Mucosa of descending colon (tissue), 3 donors: ENCODE measurements at regions not wholly inside any gene's neighbourhood (a gene's known extent, or its start where the extent isn't known, plus 50 kb on each side); places are given as distances from the start of the nearest gene placed in this dataset.

Experiments used
- ATAC-seq: fragments of 200-7000 bp; cut with Tn5 transposase; one replicate; pipeline ENCODE4 v1.9.1; 2020; ENCODE audit warnings: mild to moderate bottlenecking, moderate library complexity
- DNase-seq, 3 donors: peaks; one replicate each; pipeline ENCODE4 v3.0.0-alpha.2; 2020
- H3K36me3 ChIP-seq: fragments of 200-600 bp; one replicate; pipeline ENCODE4 v1.8.0; 2021; ENCODE audit warnings: low read depth, mild to moderate bottlenecking
- H3K4me1 ChIP-seq: fragments of 200-600 bp; one replicate; pipeline ENCODE4 v1.8.0; 2021; ENCODE audit warnings: low read depth, mild to moderate bottlenecking
- H3K4me3 ChIP-seq: fragments of 200-600 bp; one replicate; pipeline ENCODE4 v1.8.0; 2021; ENCODE audit warnings: mild to moderate bottlenecking
- H3K9me3 ChIP-seq: fragments of 200-600 bp; one replicate; pipeline ENCODE4 v1.8.0; 2021; ENCODE audit warnings: mild to moderate bottlenecking
- CTCF ChIP-seq: fragments of 200-600 bp; IDR thresholded peaks from one replicate; pipeline ENCODE4 v1.8.0; 2022; ENCODE audit warnings: antibody characterized with exemption, mild to moderate bottlenecking
- intact Hi-C, 2 donors: fragments of 100-400 bp; cut with DNase I in 1 of 2; cut with micrococcal nuclease in 1 of 2; formaldehyde crosslinking; loops; one replicate each; pipeline versions ENCODE4 v1.11.0 to v1.11.1; 2022; cut with DNase I, micrococcal nuclease
- donor health status: DM: no; HTN: no; CAD: no; lungs with moderate emphysema.
- donor health status: DM: no; HTN: no; CAD: no.
- donor health status: DM: no; HTN: yes; CAD: no.

GRCh38 chr2:67848551-67849285 lies 214.1 kb downstream of the C1D start:
- ATAC-seq (no peak), DNase-seq (no peak)
- intact Hi-C loops, result loop anchor here in 1 of 2 donors (10.0 kb wide), 1 partner anchor 1424 kb away; no protein-coding TSS in a partner anchor
- no peaks in the 10 kb centered on the region for H3K36me3 ChIP-seq
- H3K9me3 ChIP-seq, result no peaks in the 10 kb centered on the region
- no peaks in the 10 kb centered on the region for H3K4me1 ChIP-seq
- no peak overlapping the region for H3K4me3 ChIP-seq
- TF ChIP-seq CTCF, result no peak

DNA sequence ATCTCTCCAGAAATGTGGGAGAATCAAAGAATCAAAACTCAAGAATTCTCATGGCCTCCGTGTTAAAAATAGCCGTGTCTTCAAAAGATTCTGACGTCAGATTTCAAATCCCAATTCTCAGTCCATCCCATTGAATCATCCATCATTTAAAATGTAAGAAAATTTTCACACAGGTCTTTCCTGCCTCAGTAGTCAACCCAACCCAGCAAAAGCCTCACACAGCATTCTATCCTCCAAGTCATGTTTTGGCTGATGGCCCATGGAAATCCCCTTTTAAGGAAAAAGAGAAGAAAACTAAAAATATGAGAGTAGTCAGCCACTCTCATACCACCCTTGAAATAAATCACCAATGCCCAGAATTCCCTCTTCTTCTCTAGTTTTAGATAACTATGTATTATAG lies 211.8 kb downstream of the C1D start:
- Histone ChIP-seq H3K4me1 (no peaks in the 10 kb centered on the region), H3K36me3 (no peaks in the 10 kb centered on the region), H3K9me3 (no peaks in the 10 kb centered on the region), H3K4me3 (no peak overlapping the region)
- intact Hi-C loops, result no loop called here
- TF ChIP-seq CTCF, result no peak
- DNase-seq, result no peak
- no peak for ATAC-seq

- no peaks in the 10 kb centered on the region for H3K9me3 ChIP-seq
- H3K4me1 ChIP-seq, result no peaks in the 10 kb centered on the region
- TF ChIP-seq CTCF, result no peak
- intact Hi-C loops, result no loop called here
- no peak overlapping the region for H3K4me3 ChIP-seq
- H3K36me3 ChIP-seq, result no peaks in the 10 kb centered on the region
- no peak for DNase-seq
- no peak for ATAC-seq
Measured at GRCh38 chr2:67851956-67852824, 210.6 kb downstream of the C1D start.

DNA sequence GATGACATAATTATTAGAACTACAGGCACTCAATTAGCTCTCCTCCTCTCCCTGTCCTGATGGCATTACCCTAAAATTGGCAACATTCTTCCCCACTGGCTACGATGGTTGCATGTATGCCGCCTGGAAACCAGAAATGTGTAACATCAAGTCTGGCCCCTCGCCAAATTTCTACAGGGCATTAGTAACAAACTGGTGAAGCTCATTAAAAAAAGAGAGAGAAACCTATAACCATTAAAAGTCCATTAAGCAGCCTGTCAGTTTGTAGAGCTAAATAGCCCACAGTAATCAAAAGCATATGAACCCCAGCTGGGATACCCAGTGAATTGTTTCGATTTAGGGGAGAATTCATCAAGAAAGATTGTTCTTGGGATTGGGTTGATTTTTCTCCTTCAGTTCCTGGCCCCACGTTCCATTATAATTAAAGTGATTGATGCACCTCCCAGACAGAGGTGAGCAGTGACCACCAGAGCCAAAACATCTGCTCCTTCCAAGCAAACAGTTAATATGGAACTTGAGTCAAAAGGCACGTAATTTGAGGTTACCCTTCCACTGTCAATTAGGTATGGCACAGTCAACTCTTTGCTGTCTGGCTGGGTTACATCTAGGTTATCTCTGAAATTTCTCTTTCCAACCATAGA lies 208.6 kb downstream of the C1D start:
- Histone ChIP-seq H3K9me3 (no peaks in the 10 kb centered on the region), H3K4me1 (no peaks in the 10 kb centered on the region), H3K36me3 (no peaks in the 10 kb centered on the region), H3K4me3 (no peak overlapping the region)
- TF ChIP-seq CTCF, result no peak
- ATAC-seq (no peak), DNase-seq (no peak)
- intact Hi-C loops, result no loop called here

DNA sequence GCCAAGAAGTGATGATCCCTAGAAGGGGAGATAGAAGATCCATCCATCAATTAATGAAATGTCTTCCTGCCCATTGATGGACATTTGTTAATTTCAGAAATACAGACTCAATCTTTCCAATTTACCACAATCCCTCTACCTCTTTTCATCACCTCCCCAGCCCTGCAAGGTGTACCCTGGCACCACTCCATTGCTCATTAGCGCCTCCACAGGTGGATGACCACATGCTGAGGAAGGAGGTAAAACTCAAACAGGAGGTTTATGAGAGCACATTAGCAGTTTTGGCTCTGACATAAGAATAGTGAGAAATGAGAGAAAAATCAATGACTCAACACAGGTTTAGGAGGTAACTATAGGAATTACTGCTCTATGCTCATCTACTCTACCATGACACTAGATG lies 208.0 kb downstream of the C1D start:
- ATAC-seq (no peak), DNase-seq (no peak)
- intact Hi-C loops, result no loop called here
- Histone ChIP-seq H3K9me3 (no peaks in the 10 kb centered on the region), H3K36me3 (no peaks in the 10 kb centered on the region), H3K4me1 (no peaks in the 10 kb centered on the region), H3K4me3 (no peak overlapping the region)
- no peak for TF ChIP-seq CTCF
